Endodermal cell (in vitro differentiated cells): ENCODE measurements at regions not wholly inside any gene's neighbourhood (a gene's known extent, or its start where the extent isn't known, plus 50 kb on each side); places are given as distances from the start of the nearest gene placed in this dataset.

Source experiments
- DNase-seq: peaks from one replicate; pipeline ENCODE4 v3.0.0-alpha.2; 2017
- H3K27ac ChIP-seq: 2 replicates; pipeline ENCODE4 v1.5.1; 2013; ENCODE audit warnings: mild to moderate bottlenecking, low read depth, low read length, moderate library complexity
- H3K27me3 ChIP-seq: 2 replicates; pipeline ENCODE4 v1.6.1; 2013; ENCODE audit warnings: mild to moderate bottlenecking, low read length, moderate library complexity; ENCODE audit not compliant: insufficient read depth, control insufficient read depth, poor library complexity, severe bottlenecking
- H3K36me3 ChIP-seq: 2 replicates; pipeline ENCODE4 v1.7.0; 2013; ENCODE audit warnings: mild to moderate bottlenecking, low read length, moderate library complexity; ENCODE audit not compliant: control insufficient read depth, insufficient read depth
- H3K4me1 ChIP-seq: one replicate; pipeline ENCODE4 v1.7.0; 2013; ENCODE audit warnings: low read length; ENCODE audit not compliant: control insufficient read depth, insufficient read depth
- H3K4me3 ChIP-seq: 2 replicates; pipeline ENCODE4 v1.5.1; 2013; ENCODE audit warnings: mild to moderate bottlenecking, low read length, moderate library complexity
- H3K9ac ChIP-seq: 2 replicates; pipeline ENCODE4 v1.6.1; 2013; ENCODE audit warnings: mild to moderate bottlenecking, low read length, moderate library complexity; ENCODE audit not compliant: poor library complexity, severe bottlenecking; ENCODE audit errors: extremely low read depth
- H3K9me3 ChIP-seq: 2 replicates; pipeline ENCODE4 v1.6.1; 2013; ENCODE audit warnings: mild to moderate bottlenecking, low read length, moderate library complexity; ENCODE audit not compliant: control insufficient read depth
- H3K27ac Mint-ChIP-seq: 2 replicates; pipeline ENCODE4 v1.8.0; 2020; ENCODE audit warnings: mixed read lengths
- H3K27me3 Mint-ChIP-seq: 2 replicates; pipeline ENCODE4 v1.8.0; 2021; ENCODE audit warnings: mild to moderate bottlenecking, mixed read lengths; ENCODE audit not compliant: insufficient read depth
- H3K36me3 Mint-ChIP-seq: 2 replicates; pipeline ENCODE4 v1.8.0; 2020; ENCODE audit warnings: low read depth, mixed read lengths
- H3K4me1 Mint-ChIP-seq: 2 replicates; pipeline ENCODE4 v1.8.0; 2020; ENCODE audit warnings: mixed read lengths
- H3K4me3 Mint-ChIP-seq: 2 replicates; pipeline ENCODE4 v1.8.0; 2020; ENCODE audit warnings: mild to moderate bottlenecking, moderate library complexity, mixed read lengths
- H3K9me3 Mint-ChIP-seq: 2 replicates; pipeline ENCODE4 v1.8.0; 2020; ENCODE audit warnings: mild to moderate bottlenecking, mixed read lengths
- CTCF ChIP-seq: fragments of 200-600 bp; sonication (generic); conservative IDR thresholded peaks from 2 replicates; pipeline ENCODE4 v1.5.0; 2021; ENCODE audit warnings: antibody characterized with exemption, mild to moderate bottlenecking
- WGBS, 2 experiments: methylation state at CpG; one replicate each; pipeline versions ENCODE4 v1.1.5 to v1.1.7; 2013; ENCODE audit warnings: missing lambda C conversion rate in 2 of 2, mixed read lengths in 1 of 2; ENCODE audit not compliant: insufficient coverage in 1 of 2, insufficient read length in 1 of 2; 5-methylcytosine and 5-hydroxymethylcytosine counted together

- Histone ChIP-seq H3K4me1 (peaks cover 3% of the 10 kb centered on the region), H3K27ac (no peak overlapping the region), H3K27me3 (no peaks in the 10 kb centered on the region), H3K9ac (no peak overlapping the region), H3K4me3 (no peak overlapping the region), H3K9me3 (no peaks in the 10 kb centered on the region), H3K36me3 (no peaks in the 10 kb centered on the region)
- H3K27ac Mint-ChIP-seq, result no peak overlapping the region
- DNase-seq, result no peak
- TF ChIP-seq CTCF, result no peak
- no peak overlapping the region for H3K4me3 Mint-ChIP-seq
- peaks cover 16% of the 10 kb centered on the region for H3K4me1 Mint-ChIP-seq
- WGBS, 2 experiments, result 90 to 98% methylated on average over 9 to 10 of the region's 10 CpGs
- H3K27me3 Mint-ChIP-seq, result no peaks in the 10 kb centered on the region
- H3K9me3 Mint-ChIP-seq, result no peaks in the 10 kb centered on the region
- H3K36me3 Mint-ChIP-seq, result no peaks in the 10 kb centered on the region
These were observed 284.7 kb downstream of the ALDH8A1 start for GRCh38 chr6:134665029-134665723.

- WGBS, 2 experiments, result 86 to 97% methylated on average over 1 to 3 of the region's 3 CpGs
- no peak for TF ChIP-seq CTCF
- no peaks in the 10 kb centered on the region for H3K36me3 Mint-ChIP-seq
These were observed 285.9 kb downstream of the ALDH8A1 start for GRCh38 chr6:134663800-134664535.

GRCh38 chr6:134663356-134663755 is 286.5 kb downstream of the ALDH8A1 start:
- H3K36me3 Mint-ChIP-seq, result no peaks in the 10 kb centered on the region
- no peak overlapping the region for H3K27ac Mint-ChIP-seq
- H3K9ac ChIP-seq, result no peak overlapping the region
- H3K27me3 ChIP-seq, result no peaks in the 10 kb centered on the region
- H3K27me3 Mint-ChIP-seq, result no peaks in the 10 kb centered on the region
- H3K36me3 ChIP-seq, result no peaks in the 10 kb centered on the region
- H3K4me3 ChIP-seq, result no peak overlapping the region
- H3K4me3 Mint-ChIP-seq, result no peak overlapping the region
- 83% methylated on average over 1 to 4 of the region's 4 CpGs for WGBS, 2 experiments
- peaks cover 6% of the 10 kb centered on the region for H3K4me1 Mint-ChIP-seq
- no peak for DNase-seq
- no peaks in the 10 kb centered on the region for H3K9me3 ChIP-seq
- no peaks in the 10 kb centered on the region for H3K9me3 Mint-ChIP-seq
- TF ChIP-seq CTCF, result no peak
- no peaks in the 10 kb centered on the region for H3K4me1 ChIP-seq
- no peak overlapping the region for H3K27ac ChIP-seq

More at GRCh38 chr6:134663800-134664535, 285.9 kb downstream of the ALDH8A1 start:
- H3K9ac ChIP-seq, result no peak overlapping the region
- H3K27ac ChIP-seq, result no peak overlapping the region
- H3K4me3 Mint-ChIP-seq, result no peak overlapping the region
- H3K36me3 ChIP-seq, result no peaks in the 10 kb centered on the region
- H3K4me3 ChIP-seq, result no peak overlapping the region
- H3K9me3 ChIP-seq, result no peaks in the 10 kb centered on the region
- H3K4me1 Mint-ChIP-seq, result peaks cover 5% of the 10 kb centered on the region
- H3K27me3 Mint-ChIP-seq, result no peaks in the 10 kb centered on the region
- no peak overlapping the region for H3K27ac Mint-ChIP-seq
- no peaks in the 10 kb centered on the region for H3K4me1 ChIP-seq
- no peaks in the 10 kb centered on the region for H3K27me3 ChIP-seq
- H3K9me3 Mint-ChIP-seq, result no peaks in the 10 kb centered on the region
- DNase-seq, result no peak
